HG03342 (cell line): ENCODE measurements at regions not wholly inside any gene's neighbourhood (a gene's known extent, or its start where the extent isn't known, plus 50 kb on each side); places are given as distances from the start of the nearest gene placed in this dataset.

ENCODE experiments used
- ATAC-seq: cut with Tn5 transposase; IDR thresholded peaks from one replicate; pipeline ENCODE4 v1.9.1; 2021; ENCODE audit warnings: mild to moderate bottlenecking, moderate library complexity; ENCODE audit not compliant: unreplicated experiment

- no peak for ATAC-seq
Observed at GRCh38 chr18:55064073-55064472, 104.8 kb upstream of the CCDC68 start.

- ATAC-seq, result no peak
Observed at GRCh38 chr18:55054021-55054990, 95.0 kb upstream of the CCDC68 start.

GRCh38 chr18:55048892-55049291, 89.6 kb upstream of the CCDC68 start:
- no peak for ATAC-seq

GRCh38 chr18:55047546-55047945, 88.3 kb upstream of the CCDC68 start:
- ATAC-seq, result no peak

GRCh38 chr18:55041366-55041765, 82.1 kb upstream of the CCDC68 start:
- no peak for ATAC-seq

GRCh38 chr18:55038162-55038561, 78.9 kb upstream of the CCDC68 start:
- no peak for ATAC-seq

- ATAC-seq, result no peak
Observed at GRCh38 chr18:55034742-55035141, 75.5 kb upstream of the CCDC68 start.

GRCh38 chr18:55031979-55032378, 72.7 kb upstream of the CCDC68 start:
- no peak for ATAC-seq

- no peak for ATAC-seq
Observed at GRCh38 chr18:55031576-55031975, 72.3 kb upstream of the CCDC68 start.

GRCh38 chr18:55031164-55031563, 71.9 kb upstream of the CCDC68 start:
- no peak for ATAC-seq

- no peak for ATAC-seq
Observed at GRCh38 chr18:55024564-55024963, 65.3 kb upstream of the CCDC68 start.

GRCh38 chr18:55018602-55019001, 59.3 kb upstream of the CCDC68 start:
- no peak for ATAC-seq

GRCh38 chr18:55014095-55014494, 54.8 kb upstream of the CCDC68 start:
- ATAC-seq, result no peak

- no peak for ATAC-seq
Observed at GRCh38 chr18:55013685-55014084, 54.4 kb upstream of the CCDC68 start.

GRCh38 chr18:55013086-55013485, 53.8 kb upstream of the CCDC68 start:
- no peak for ATAC-seq

- ATAC-seq, result no peak
Observed at GRCh38 chr18:55012008-55012407, 52.7 kb upstream of the CCDC68 start.
